HEK293T (cell line): ENCODE measurements at regions not wholly inside any gene's neighbourhood (a gene's known extent, or its start where the extent isn't known, plus 50 kb on each side); places are given as distances from the start of the nearest gene placed in this dataset.

Experiments used
- CTCF ChIA-PET: fragments of 350-600 bp; formaldehyde crosslinking; extraction: SDS; loops from one replicate; lab custom pipeline; 2021; ENCODE audit warnings: antibody characterized with exemption, inconsistent platforms; lab: Yijun Ruan, JAX
- POLR2A ChIA-PET: fragments of 350-600 bp; formaldehyde crosslinking; extraction: SDS; loops from one replicate; lab custom pipeline; 2020; ENCODE audit warnings: antibody characterized with exemption, inconsistent platforms; lab: Yijun Ruan, JAX
- DNase-seq: peaks from one replicate; pipeline ENCODE4 v3.0.0; 2012; ENCODE audit warnings: mixed read lengths; ENCODE audit errors: extremely low spot score
- ARNT ChIP-seq: fragments of 450-650 bp; IDR thresholded peaks from 2 replicates; pipeline ENCODE4 v1.6.1; 2017; ENCODE audit warnings: mild to moderate bottlenecking
- BHLHE40 ChIP-seq: fragments of 450-650 bp; IDR thresholded peaks from 2 replicates; pipeline ENCODE4 v1.6.1; 2016; ENCODE audit warnings: mild to moderate bottlenecking, moderate library complexity, borderline replicate concordance
- CTBP1 ChIP-seq: fragments of 450-650 bp; IDR thresholded peaks from 2 replicates; pipeline ENCODE4 v1.6.1; 2016; ENCODE audit warnings: borderline replicate concordance
- ELF4 ChIP-seq: fragments of 450-650 bp; IDR thresholded peaks from 2 replicates; pipeline ENCODE4 v1.6.1; 2017; ENCODE audit warnings: antibody characterized with exemption
- FOXA1 ChIP-seq: fragments of 450-650 bp; IDR thresholded peaks from 2 replicates; pipeline ENCODE4 v1.6.1; 2016; ENCODE audit warnings: mild to moderate bottlenecking
- FOXK2 ChIP-seq: fragments of 450-650 bp; IDR thresholded peaks from 2 replicates; pipeline ENCODE4 v1.6.1; 2016; ENCODE audit warnings: mild to moderate bottlenecking
- FOXM1 ChIP-seq: fragments of 450-650 bp; IDR thresholded peaks from 2 replicates; pipeline ENCODE4 v1.6.1; 2017; ENCODE audit warnings: mild to moderate bottlenecking, borderline replicate concordance
- HDGF ChIP-seq: fragments of 450-650 bp; IDR thresholded peaks from 2 replicates; pipeline ENCODE4 v1.6.1; 2017; ENCODE audit warnings: antibody characterized with exemption, borderline replicate concordance
- L3MBTL2 ChIP-seq: fragments of 450-650 bp; conservative IDR thresholded peaks from 2 replicates; pipeline ENCODE4 v1.6.1; 2016; ENCODE audit warnings: mild to moderate bottlenecking
- LEF1 ChIP-seq: fragments of 450-650 bp; IDR thresholded peaks from 2 replicates; pipeline ENCODE4 v1.6.1; 2017; ENCODE audit warnings: mild to moderate bottlenecking, borderline replicate concordance
- NFRKB ChIP-seq: fragments of 450-650 bp; IDR thresholded peaks from 2 replicates; pipeline ENCODE4 v1.6.1; 2016; ENCODE audit warnings: mild to moderate bottlenecking, moderate library complexity
- SP1 ChIP-seq: fragments of 450-650 bp; IDR thresholded peaks from 2 replicates; pipeline ENCODE4 v1.6.1; 2017
- SUZ12 ChIP-seq: fragments of 450-650 bp; IDR thresholded peaks from 2 replicates; pipeline ENCODE4 v1.6.1; 2016; ENCODE audit warnings: mild to moderate bottlenecking
- TARDBP ChIP-seq: fragments of 450-650 bp; IDR thresholded peaks from 2 replicates; pipeline ENCODE4 v1.6.1; 2016
- ZNF384 ChIP-seq: fragments of 450-650 bp; IDR thresholded peaks from 2 replicates; pipeline ENCODE4 v1.6.1; 2016
- TF ChIP-seq, protein P1 (sequence below): fragments of 450-650 bp; IDR thresholded peaks from 2 replicates; pipeline ENCODE4 v1.6.1; 2016

DNA sequence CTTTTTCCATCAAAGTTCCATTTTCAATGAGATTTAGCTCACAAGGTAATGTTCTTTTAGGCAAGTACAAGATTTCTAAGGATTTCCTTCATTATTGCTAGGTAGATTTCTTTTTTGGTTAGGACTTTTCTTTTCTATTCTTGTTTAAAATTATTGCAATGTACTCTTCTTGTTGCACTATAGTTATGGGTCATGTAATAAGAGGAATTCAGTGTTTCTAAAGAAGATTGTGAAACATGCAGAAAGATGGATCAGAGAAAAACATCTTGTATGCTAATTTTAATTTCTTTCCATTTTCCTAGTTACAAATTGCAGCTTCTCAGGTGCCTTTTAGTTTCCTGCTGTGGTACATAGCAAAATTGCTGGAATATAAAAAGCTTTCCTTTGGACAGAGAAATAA is 56.1 kb downstream of the BTG1 start:
- ChIA-PET CTCF (no interaction called here), POLR2A (interaction anchor here (3.2 kb wide), 1 partner anchor 56 kb away, joined by 14 read pairs; the partner anchor contains the start of gene BTG1)
- no peak for DNase-seq
- no peak for TF ChIP-seq BHLHE40
- no peak for TF ChIP-seq SP1
- TF ChIP-seq, protein P1, sequence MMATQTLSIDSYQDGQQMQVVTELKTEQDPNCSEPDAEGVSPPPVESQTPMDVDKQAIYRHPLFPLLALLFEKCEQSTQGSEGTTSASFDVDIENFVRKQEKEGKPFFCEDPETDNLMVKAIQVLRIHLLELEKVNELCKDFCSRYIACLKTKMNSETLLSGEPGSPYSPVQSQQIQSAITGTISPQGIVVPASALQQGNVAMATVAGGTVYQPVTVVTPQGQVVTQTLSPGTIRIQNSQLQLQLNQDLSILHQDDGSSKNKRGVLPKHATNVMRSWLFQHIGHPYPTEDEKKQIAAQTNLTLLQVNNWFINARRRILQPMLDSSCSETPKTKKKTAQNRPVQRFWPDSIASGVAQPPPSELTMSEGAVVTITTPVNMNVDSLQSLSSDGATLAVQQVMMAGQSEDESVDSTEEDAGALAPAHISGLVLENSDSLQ, result no peak
- no peak for TF ChIP-seq ELF4
- TF ChIP-seq L3MBTL2, result no peak
- no peak for TF ChIP-seq FOXM1
- no peak for TF ChIP-seq FOXK2
- no peak for TF ChIP-seq NFRKB
- TF ChIP-seq CTBP1, result no peak
- no peak for TF ChIP-seq ZNF384
- TF ChIP-seq HDGF, result no peak
- no peak for TF ChIP-seq ARNT
- no peak for TF ChIP-seq SUZ12
- TF ChIP-seq LEF1, result no peak
- TF ChIP-seq FOXA1, result no peak
- TF ChIP-seq TARDBP, result no peak

GRCh38 chr12:92088805-92089204 is 56.8 kb downstream of the BTG1 start:
- no peak for DNase-seq
- POLR2A ChIA-PET, result interaction anchor here (3.2 kb wide), 1 partner anchor 57 kb away, joined by 14 read pairs; the partner anchor contains the start of gene BTG1
- CTCF ChIA-PET, result no interaction called here
- no peak for TF ChIP-seq SUZ12
- no peak for TF ChIP-seq L3MBTL2
- TF ChIP-seq ZNF384, result no peak
- TF ChIP-seq ELF4, result no peak
- no peak for TF ChIP-seq SP1
- TF ChIP-seq FOXM1, result no peak
- no peak for TF ChIP-seq CTBP1
- TF ChIP-seq HDGF, result no peak
- no peak for TF ChIP-seq BHLHE40
- no peak for TF ChIP-seq FOXA1
- TF ChIP-seq ARNT, result no peak
- TF ChIP-seq LEF1, result no peak

- TF ChIP-seq LEF1 (no peak), ARNT (no peak), NFRKB (no peak), L3MBTL2 (no peak), FOXA1 (no peak), SP1 (no peak), SUZ12 (no peak), ELF4 (no peak), FOXM1 (no peak), ZNF384 (no peak), TARDBP (no peak), BHLHE40 (no peak), FOXK2 (no peak), CTBP1 (no peak), HDGF (no peak)
- TF ChIP-seq, protein P1, result no peak
- no peak for DNase-seq
- ChIA-PET POLR2A (interaction anchor here (1.0 to 1.4 kb wide), 2 partner anchors 58 to 60 kb away, joined by 5 read pairs; partner anchors contain the start of gene BTG1), CTCF (interaction anchor here (1.0 kb wide), 1 partner anchor 11 kb away, joined by 10 read pairs; no protein-coding TSS in a partner anchor)
Measured at GRCh38 chr12:92085736-92086040, 60.0 kb downstream of the BTG1 start.

DNA sequence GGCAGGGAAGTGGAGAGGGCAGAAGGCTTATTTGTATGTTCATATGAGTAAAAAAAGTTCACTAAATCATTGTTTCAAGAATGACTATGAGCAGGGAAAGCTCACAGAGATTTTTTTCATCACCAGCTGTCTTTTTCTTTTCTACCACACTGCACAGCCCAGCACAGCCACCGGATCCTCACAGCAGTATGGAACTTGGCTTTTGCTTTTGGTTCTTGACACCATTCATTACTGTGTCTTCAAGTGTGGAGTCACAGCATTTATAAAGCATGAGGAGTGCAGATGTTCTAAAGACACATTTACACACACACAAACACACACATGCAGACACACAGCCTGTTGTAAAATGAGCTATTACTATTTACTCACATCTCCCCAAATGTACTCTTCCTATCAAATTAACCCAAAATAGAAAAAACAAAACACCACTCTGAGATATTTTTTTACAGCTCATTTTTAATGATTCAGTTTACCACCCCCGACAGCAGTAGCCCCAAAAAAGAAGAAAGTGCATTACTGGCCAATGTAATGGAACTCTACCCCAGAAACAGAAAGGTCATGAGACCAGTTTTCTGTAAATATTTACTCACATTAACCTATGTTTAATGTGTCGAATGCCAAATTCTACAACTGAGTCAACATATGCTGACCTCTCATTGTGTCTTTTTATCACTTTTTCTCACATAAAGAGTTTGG is 60.5 kb downstream of the BTG1 start:
- ChIA-PET POLR2A (interaction anchor here (1.0 to 3.5 kb wide), 3 partner anchors 58 to 61 kb away, joined by 5 to 16 read pairs (median 5); partner anchors contain the start of gene BTG1), CTCF (interaction anchor here (1.0 kb wide), 2 partner anchors 12 to 479 kb away, joined by 3 to 10 read pairs; no protein-coding TSS in a partner anchor)
- no peak for DNase-seq
- no peak for TF ChIP-seq ELF4
- no peak for TF ChIP-seq SUZ12
- no peak for TF ChIP-seq BHLHE40
- TF ChIP-seq TARDBP, result no peak
- TF ChIP-seq SP1, result no peak

DNA sequence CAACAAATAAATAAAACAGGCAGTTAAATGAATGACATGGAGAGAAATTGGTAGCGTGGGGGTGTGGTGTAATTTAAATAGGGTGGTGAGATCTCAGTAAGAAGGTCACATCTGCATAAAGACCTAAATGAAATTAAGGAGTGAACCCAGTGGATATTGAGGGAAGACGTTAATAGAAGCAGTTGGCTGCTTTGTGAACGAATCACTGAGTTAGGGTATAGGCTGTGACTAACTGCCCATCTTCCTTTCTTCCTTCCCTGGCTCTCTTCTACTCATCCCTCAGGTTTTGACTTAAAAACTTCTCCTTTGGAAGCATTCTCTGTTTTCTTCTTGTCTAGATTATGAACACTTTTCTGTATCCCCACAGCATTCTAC is 64.7 kb downstream of the BTG1 start:
- DNase-seq, result no peak
- POLR2A ChIA-PET, result no interaction called here
- no peak for TF ChIP-seq ELF4
- TF ChIP-seq CTBP1, result no peak
- no peak for TF ChIP-seq LEF1
- TF ChIP-seq SP1, result no peak
- no peak for TF ChIP-seq HDGF
- TF ChIP-seq NFRKB, result no peak
- TF ChIP-seq TARDBP, result no peak
- no peak for TF ChIP-seq ARNT
- no peak for TF ChIP-seq ZNF384
- CTCF ChIA-PET, result no interaction called here

- ChIA-PET POLR2A (no interaction called here), CTCF (no interaction called here)
- no peak for TF ChIP-seq L3MBTL2
- no peak for TF ChIP-seq TARDBP
- TF ChIP-seq, protein P1, result no peak
- no peak for TF ChIP-seq FOXM1
- TF ChIP-seq SP1, result no peak
- no peak for TF ChIP-seq HDGF
- no peak for DNase-seq
Measured at GRCh38 chr12:92079054-92079385, 66.6 kb downstream of the BTG1 start.
